Memory B cell (primary cell): ENCODE measurements at regions not wholly inside any gene's neighbourhood (a gene's known extent, or its start where the extent isn't known, plus 50 kb on each side); places are given as distances from the start of the nearest gene placed in this dataset.

ENCODE experiments used
- ATAC-seq: fragments of 150-1000 bp; cut with Tn5 transposase; 2 replicates; pipeline ENCODE4 v1.10.0; 2021; ENCODE audit warnings: low read depth, mild to moderate bottlenecking, moderate library complexity
- DNase-seq, 2 donors: peaks; one replicate each; pipeline ENCODE4 v3.0.0; 2022; ENCODE audit warnings: low spot score in 2 of 2
- H3K27ac Mint-ChIP-seq: one replicate; pipeline ENCODE4 v1.8.0; 2022; ENCODE audit warnings: mild to moderate bottlenecking, moderate library complexity, mixed read lengths
- H3K27me3 Mint-ChIP-seq: one replicate; pipeline ENCODE4 v1.8.0; 2022; ENCODE audit warnings: mixed read lengths
- H3K36me3 Mint-ChIP-seq: one replicate; pipeline ENCODE4 v1.8.0; 2022; ENCODE audit warnings: mild to moderate bottlenecking, mixed read lengths
- H3K4me1 Mint-ChIP-seq: one replicate; pipeline ENCODE4 v1.8.0; 2022; ENCODE audit warnings: mixed read lengths
- H3K4me3 Mint-ChIP-seq: one replicate; pipeline ENCODE4 v1.8.0; 2022; ENCODE audit warnings: mild to moderate bottlenecking, moderate library complexity, mixed read lengths
- H3K9me3 Mint-ChIP-seq: one replicate; pipeline ENCODE4 v1.8.0; 2022; ENCODE audit warnings: mixed read lengths

DNA sequence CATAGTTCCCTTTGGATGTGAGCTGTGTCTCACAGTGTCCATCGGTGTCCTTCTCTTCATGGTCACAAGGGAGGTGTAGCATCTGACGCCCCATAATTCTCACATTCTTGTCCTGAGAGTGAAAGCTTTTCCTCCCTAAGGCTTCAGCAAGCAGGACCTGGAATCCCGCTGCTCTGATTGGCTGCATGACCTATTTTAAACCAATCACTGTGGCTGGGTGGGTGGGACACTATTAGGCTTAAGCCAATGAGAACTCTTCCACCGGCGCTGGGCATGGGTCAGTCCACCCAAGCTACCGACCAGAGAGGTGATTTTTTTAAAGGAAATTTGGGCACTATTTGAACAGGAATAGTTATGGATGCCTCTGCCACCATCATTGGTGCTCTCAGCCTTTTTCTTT lies 385.9 kb downstream of the MFSD1 start:
- no peak overlapping the region for H3K4me3 Mint-ChIP-seq
- H3K27me3 Mint-ChIP-seq, result no peaks in the 10 kb centered on the region
- no peak for DNase-seq
- ATAC-seq, result no peak
- H3K4me1 Mint-ChIP-seq, result peaks cover 12% of the 10 kb centered on the region
- H3K9me3 Mint-ChIP-seq, result peaks cover 1% of the 10 kb centered on the region
- no peak overlapping the region for H3K27ac Mint-ChIP-seq
- no peaks in the 10 kb centered on the region for H3K36me3 Mint-ChIP-seq

DNA sequence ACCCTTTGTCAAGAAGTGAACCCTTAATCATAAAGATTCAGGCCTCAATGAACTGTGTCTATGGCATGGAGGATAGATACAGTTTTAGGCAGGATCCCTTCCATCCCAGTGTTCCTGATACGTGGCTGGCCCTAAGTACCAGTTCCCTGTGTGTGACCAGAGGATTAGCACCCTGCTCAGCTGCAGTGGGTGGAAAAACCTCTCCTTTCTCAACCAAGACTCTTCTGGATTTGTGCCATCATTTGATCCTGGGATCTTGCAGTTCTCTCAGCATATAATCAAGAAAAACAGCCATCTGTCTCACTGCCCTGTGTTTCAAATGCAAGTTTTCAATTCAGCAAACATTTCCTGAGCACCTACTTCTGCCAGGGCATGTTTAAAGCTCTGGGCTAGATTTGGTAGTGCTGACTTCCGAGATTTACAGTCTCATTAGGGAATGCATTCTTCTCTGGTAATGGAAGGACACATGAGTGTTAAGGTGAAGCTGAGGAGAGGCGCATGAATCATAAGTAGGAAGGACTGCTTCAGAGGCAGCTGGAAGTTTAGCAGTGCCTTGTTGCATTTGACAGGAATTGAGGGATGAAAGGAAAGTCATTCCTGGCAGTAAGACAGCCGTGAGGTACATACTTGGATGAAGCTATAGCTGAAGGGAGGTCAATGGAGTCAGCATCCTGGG lies 388.3 kb downstream of the MFSD1 start:
- ATAC-seq, result no peak
- no peak overlapping the region for H3K27ac Mint-ChIP-seq
- no peaks in the 10 kb centered on the region for H3K9me3 Mint-ChIP-seq
- DNase-seq, result no peak
- no peak overlapping the region for H3K4me3 Mint-ChIP-seq
- no peaks in the 10 kb centered on the region for H3K36me3 Mint-ChIP-seq
- H3K27me3 Mint-ChIP-seq, result no peaks in the 10 kb centered on the region
- H3K4me1 Mint-ChIP-seq, result peaks cover 12% of the 10 kb centered on the region

DNA sequence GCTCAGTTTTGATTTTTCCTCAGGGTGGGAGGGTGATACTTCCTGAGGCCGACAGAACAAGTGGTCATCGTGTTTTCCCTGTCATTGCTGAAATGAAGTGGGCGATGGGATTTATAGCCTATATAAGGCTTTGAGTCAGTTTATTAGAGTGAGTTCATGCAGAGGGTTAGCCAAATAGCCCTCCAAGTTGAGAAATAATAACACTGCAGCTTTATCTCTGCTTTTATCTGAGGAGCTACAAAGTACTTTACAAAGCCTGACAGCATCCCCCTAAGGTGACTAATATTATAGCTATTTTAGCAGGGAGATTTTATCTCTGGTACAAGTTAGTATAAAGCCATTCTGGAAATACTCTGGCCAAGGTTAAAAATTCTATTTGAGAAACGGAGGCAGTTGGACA lies 389.6 kb downstream of the MFSD1 start:
- peaks cover 5% of the 10 kb centered on the region for H3K4me1 Mint-ChIP-seq
- no peak for ATAC-seq
- no peak overlapping the region for H3K27ac Mint-ChIP-seq
- H3K9me3 Mint-ChIP-seq, result no peaks in the 10 kb centered on the region
- no peak for DNase-seq
- no peak overlapping the region for H3K4me3 Mint-ChIP-seq
- H3K36me3 Mint-ChIP-seq, result no peaks in the 10 kb centered on the region
- no peaks in the 10 kb centered on the region for H3K27me3 Mint-ChIP-seq

DNA sequence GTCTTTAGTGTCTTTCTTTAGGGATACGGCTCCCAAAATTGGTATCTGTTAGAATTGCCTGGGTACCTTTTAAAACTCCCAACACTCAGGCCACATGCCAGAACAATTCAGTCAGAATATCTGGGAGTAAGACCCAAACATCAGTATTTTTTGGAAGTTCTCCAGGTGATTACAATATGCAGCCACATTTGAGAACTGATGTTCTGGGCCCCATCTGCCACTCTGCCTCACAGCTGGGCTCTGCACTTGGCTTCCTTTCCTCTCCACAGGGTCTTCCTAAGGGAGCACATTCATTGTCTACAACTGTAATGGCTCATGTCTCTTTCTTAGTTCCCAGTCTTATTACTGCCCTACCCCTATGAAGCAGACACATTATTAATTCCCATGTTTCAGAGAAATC lies 394.5 kb downstream of the MFSD1 start:
- DNase-seq (no peak), ATAC-seq (no peak)
- Mint-ChIP-seq H3K36me3 (peaks cover 2% of the 10 kb centered on the region), H3K27me3 (no peaks in the 10 kb centered on the region), H3K4me3 (no peak overlapping the region), H3K9me3 (peaks cover 3% of the 10 kb centered on the region), H3K4me1 (peaks cover 11% of the 10 kb centered on the region), H3K27ac (no peak overlapping the region)

DNA sequence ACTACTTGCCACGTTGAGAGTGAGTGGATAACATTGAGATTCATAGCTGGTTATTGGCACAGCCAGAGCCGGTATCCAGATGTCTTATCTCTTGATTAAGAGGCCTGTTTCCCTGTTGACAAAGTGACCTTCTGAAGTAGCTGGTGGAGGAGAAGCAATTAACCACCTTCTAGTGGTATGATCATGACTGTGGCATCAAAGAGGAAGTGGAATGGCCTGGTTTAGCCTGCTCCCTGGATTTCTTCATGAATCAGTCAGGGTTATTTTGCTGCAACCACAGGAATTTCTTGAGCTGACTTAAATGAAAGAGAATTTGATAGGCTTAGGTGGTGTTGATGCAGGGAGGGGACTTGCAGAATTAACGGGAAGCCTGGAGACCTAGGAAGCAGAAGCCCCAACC lies 398.3 kb downstream of the MFSD1 start:
- H3K36me3 Mint-ChIP-seq, result peaks cover 2% of the 10 kb centered on the region
- H3K27me3 Mint-ChIP-seq, result no peaks in the 10 kb centered on the region
- ATAC-seq (no peak), DNase-seq (no peak)
- no peak overlapping the region for H3K4me3 Mint-ChIP-seq
- H3K9me3 Mint-ChIP-seq, result peaks cover 3% of the 10 kb centered on the region
- H3K4me1 Mint-ChIP-seq, result peaks cover 14% of the 10 kb centered on the region
- no peak overlapping the region for H3K27ac Mint-ChIP-seq

DNA sequence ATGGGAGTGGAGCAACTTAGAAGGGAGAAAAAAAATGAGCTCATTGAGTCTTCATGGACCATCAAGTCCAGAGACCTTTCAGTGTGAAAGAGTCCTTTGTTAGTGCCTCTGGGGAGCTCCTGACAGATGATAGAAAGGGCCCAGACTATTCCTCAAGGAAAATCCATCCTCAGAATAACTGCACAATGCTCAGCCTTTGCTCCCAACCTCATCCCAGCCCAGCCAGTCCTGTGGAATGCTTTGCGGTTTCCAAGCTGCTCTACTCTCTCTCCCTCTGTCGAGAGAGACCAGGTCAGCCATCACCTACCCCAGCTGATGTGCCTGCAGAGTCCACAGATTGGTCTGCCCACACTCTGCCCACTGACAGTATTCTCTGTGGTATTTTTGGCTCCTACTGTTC lies 406.2 kb downstream of the MFSD1 start:
- H3K36me3 Mint-ChIP-seq, result peaks cover 4% of the 10 kb centered on the region
- ATAC-seq (no peak), DNase-seq (no peak)
- H3K9me3 Mint-ChIP-seq, result peaks cover 6% of the 10 kb centered on the region
- H3K4me3 Mint-ChIP-seq, result no peak overlapping the region
- peaks cover 4% of the 10 kb centered on the region for H3K27me3 Mint-ChIP-seq
- peaks cover 1% of the 10 kb centered on the region for H3K4me1 Mint-ChIP-seq
- H3K27ac Mint-ChIP-seq, result no peak overlapping the region

DNA sequence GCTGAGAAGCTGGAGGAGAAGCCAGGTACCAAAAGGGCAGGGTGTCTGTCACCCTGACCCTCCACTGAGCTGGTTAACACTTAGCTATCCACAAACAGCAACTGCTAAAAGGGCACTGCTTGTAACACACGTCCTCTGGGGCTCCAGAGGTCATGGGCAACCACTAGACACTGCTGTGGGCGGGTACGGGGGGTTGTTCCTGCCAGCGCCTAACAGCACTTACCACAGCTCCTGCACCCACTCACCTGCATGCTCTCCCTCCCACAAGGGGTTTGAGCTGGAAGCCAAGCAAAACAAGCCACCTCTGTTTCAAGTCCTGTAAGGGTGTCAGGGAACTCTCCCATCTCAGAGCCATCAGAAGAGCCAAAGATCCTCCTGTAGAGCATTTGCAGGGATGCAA lies 407.6 kb downstream of the MFSD1 start:
- no peak overlapping the region for H3K27ac Mint-ChIP-seq
- H3K36me3 Mint-ChIP-seq, result peaks cover 4% of the 10 kb centered on the region
- DNase-seq (no peak), ATAC-seq (no peak)
- H3K27me3 Mint-ChIP-seq, result peaks cover 4% of the 10 kb centered on the region
- H3K4me3 Mint-ChIP-seq, result no peak overlapping the region
- H3K4me1 Mint-ChIP-seq, result no peaks in the 10 kb centered on the region
- H3K9me3 Mint-ChIP-seq, result peaks cover 6% of the 10 kb centered on the region

DNA sequence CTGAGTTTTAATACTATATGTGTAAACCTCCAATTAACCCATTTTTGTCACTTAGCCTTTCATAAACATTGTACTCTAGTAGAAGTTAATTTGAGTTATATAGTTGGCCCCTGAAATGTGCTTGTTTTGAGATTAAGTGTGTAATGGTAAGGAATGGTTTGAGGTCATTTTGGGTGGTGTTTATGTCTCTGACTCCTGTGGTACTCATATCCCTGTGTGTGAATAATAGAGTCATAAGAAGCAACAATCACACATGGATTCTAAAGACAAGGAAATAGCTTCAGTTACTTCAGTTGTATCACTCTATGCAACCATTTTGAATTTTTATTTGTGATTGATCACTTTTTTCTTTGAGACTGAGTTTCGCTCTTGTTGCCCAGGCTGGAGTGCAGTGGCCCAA lies 408.5 kb downstream of the MFSD1 start:
- Mint-ChIP-seq H3K36me3 (peaks cover 4% of the 10 kb centered on the region), H3K9me3 (peaks cover 6% of the 10 kb centered on the region), H3K27me3 (peaks cover 4% of the 10 kb centered on the region), H3K27ac (no peak overlapping the region), H3K4me3 (no peak overlapping the region), H3K4me1 (no peaks in the 10 kb centered on the region)
- ATAC-seq (no peak), DNase-seq (no peak)

DNA sequence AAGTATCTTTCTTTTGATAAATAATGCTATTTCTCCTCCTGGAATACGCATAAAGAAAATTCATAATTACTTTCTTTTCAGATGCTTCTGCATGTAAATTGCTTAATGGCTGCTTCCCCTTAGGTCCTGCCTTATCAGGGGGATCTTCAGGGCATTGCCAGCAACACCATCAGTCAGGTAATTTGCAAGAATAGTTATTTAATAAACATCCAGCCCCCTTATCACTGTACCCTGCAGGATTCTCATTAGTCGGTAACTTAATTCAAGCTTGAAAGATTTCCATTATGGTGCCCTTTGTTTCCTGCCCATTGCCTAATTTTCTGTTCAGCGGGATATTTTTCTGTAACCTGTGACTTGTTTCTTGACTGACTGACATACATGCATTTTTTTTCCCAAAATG lies 414.5 kb downstream of the MFSD1 start:
- Mint-ChIP-seq H3K27ac (no peak overlapping the region), H3K36me3 (no peaks in the 10 kb centered on the region), H3K4me1 (no peaks in the 10 kb centered on the region), H3K4me3 (no peak overlapping the region), H3K9me3 (no peaks in the 10 kb centered on the region), H3K27me3 (no peaks in the 10 kb centered on the region)
- ATAC-seq, result no peak
- no peak for DNase-seq

DNA sequence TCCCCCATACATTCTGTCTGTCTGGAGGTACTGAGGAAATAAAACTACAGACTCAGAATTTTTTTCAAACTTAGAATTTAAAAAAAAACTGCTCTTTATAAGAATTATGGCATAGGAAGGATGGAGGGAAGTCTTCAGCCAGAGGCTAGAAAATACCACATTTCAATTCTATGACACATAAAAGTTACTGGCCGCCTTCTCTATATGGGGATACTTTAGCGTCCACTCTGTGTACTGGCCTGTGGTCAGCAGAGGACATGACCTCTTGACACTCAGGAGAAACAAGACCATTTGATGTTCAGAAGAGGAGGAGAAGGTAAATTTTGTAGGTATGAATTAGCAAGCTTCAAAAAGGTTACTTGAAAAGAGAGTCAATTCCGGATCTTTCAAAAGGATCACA lies 417.4 kb downstream of the MFSD1 start:
- Mint-ChIP-seq H3K4me3 (no peak overlapping the region), H3K4me1 (no peaks in the 10 kb centered on the region), H3K27ac (no peak overlapping the region), H3K36me3 (no peaks in the 10 kb centered on the region), H3K9me3 (no peaks in the 10 kb centered on the region), H3K27me3 (no peaks in the 10 kb centered on the region)
- DNase-seq, result no peak
- ATAC-seq, result no peak

DNA sequence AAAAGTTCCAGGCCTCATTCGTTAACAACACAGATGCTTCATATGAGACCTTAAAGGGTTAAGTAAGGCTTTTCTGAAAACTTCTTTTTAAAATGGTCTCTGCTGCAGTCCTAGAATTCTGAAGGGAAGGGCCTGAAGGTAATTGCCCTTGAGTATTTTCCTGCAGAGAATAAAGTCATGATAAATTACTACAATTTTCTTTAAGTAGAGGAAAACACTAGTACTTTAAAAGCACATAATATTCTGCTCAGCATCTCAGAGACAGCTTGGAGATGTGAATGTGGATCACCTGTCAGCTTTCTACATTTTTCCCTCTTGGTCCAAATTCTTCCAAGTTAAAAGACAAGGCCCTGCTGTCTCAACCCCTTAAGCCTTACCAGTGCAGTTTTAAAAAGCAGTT lies 419.5 kb downstream of the MFSD1 start:
- Mint-ChIP-seq H3K4me1 (no peaks in the 10 kb centered on the region), H3K9me3 (no peaks in the 10 kb centered on the region), H3K4me3 (no peak overlapping the region), H3K27ac (no peak overlapping the region), H3K36me3 (no peaks in the 10 kb centered on the region), H3K27me3 (no peaks in the 10 kb centered on the region)
- DNase-seq, result no peak
- ATAC-seq, result no peak

DNA sequence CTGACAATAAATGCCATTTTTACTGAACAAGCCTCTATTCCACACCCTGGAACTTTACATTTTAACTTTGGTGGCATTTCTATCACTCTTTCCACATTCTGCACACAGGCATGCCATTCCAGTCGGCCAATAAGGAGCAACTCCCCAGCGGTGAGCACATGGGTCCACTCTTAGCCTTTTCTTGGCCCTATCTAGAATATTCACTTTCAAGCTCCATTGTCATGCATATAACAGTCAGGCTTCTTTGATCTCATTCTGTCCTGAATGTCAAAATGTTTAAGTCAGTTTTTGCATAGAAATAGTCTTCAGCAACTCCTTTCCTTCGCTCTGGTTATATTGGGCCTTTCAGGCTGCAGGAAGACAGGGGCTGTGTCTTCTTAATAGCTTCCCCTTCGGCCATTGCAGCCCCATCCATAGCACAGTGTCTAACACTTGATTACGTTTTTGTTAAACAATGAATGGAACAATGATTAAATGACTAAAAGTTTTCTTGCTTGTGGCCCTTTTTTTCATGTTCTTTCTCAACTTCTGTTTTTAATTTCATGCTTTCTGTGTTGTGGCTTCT lies 427.3 kb downstream of the MFSD1 start:
- peaks cover 5% of the 10 kb centered on the region for H3K4me1 Mint-ChIP-seq
- DNase-seq (no peak), ATAC-seq (no peak)
- H3K27me3 Mint-ChIP-seq, result no peaks in the 10 kb centered on the region
- H3K4me3 Mint-ChIP-seq, result no peak overlapping the region
- H3K27ac Mint-ChIP-seq, result no peak overlapping the region
- no peaks in the 10 kb centered on the region for H3K36me3 Mint-ChIP-seq
- peaks cover 1% of the 10 kb centered on the region for H3K9me3 Mint-ChIP-seq

DNA sequence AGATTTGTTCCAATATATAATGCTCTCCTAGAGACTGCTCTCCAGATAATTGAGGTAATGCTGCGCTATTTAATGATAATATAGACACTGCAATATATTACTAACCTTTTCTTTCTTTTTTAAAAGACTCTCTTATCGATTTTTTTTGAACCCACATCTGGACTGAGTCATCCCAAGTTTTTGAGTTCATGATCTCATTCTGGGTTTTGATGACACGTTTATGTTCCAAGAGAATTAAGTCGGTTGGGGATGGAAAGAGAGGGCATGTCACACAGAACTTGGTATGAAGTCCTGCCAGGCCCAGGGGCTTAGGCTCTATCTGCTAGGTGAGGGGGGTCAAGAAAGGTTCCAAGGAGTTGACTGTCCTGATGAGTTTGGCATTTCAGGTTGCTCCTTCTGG lies 431.1 kb downstream of the MFSD1 start:
- H3K4me1 Mint-ChIP-seq, result peaks cover 5% of the 10 kb centered on the region
- H3K27me3 Mint-ChIP-seq, result peaks cover 2% of the 10 kb centered on the region
- no peak overlapping the region for H3K4me3 Mint-ChIP-seq
- no peak overlapping the region for H3K27ac Mint-ChIP-seq
- peaks cover 1% of the 10 kb centered on the region for H3K9me3 Mint-ChIP-seq
- DNase-seq, result no peak
- no peaks in the 10 kb centered on the region for H3K36me3 Mint-ChIP-seq
- ATAC-seq, result no peak

DNA sequence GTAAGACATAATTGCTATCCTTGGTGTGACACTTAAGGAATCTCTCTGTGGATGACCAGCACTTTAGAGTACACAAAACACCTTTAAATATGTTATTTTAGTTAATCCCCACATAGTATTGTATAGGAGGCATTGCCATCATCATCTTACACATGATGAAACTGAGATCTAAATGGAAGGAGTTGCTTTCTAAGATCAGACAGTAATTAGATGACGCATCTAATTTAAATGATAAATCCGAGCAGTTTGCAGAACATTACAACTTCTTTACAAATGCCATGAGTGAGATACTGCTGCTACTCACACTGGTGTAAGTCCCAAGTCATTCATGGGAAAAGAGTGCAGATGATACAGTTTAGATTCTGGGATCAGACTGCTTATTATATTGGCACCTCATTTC lies 431.9 kb downstream of the MFSD1 start:
- Mint-ChIP-seq H3K9me3 (peaks cover 1% of the 10 kb centered on the region), H3K27ac (no peak overlapping the region), H3K36me3 (no peaks in the 10 kb centered on the region), H3K27me3 (peaks cover 2% of the 10 kb centered on the region), H3K4me1 (peaks cover 5% of the 10 kb centered on the region), H3K4me3 (no peak overlapping the region)
- DNase-seq (no peak), ATAC-seq (no peak)

DNA sequence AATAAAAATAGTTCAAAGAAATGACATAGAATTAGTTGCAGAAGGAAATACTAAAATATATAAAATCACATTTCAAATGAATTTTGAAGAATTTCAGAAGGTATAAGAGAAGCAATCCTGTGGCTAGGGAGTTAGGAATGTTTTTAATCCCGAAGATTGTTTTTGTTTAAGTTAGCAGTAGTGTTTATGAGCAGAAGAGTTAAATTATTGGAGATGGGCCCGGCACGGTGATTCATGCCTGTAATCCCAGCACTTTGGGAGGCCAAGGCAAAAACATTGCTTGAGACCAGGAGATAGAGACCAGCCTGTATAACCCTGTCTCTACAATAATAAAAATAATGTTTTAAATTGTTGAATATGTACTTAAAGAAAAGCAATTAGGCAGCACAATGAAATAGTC lies 432.5 kb downstream of the MFSD1 start:
- peaks cover 2% of the 10 kb centered on the region for H3K4me1 Mint-ChIP-seq
- ATAC-seq, result no peak
- H3K27me3 Mint-ChIP-seq, result peaks cover 2% of the 10 kb centered on the region
- peaks cover 1% of the 10 kb centered on the region for H3K9me3 Mint-ChIP-seq
- H3K27ac Mint-ChIP-seq, result no peak overlapping the region
- no peak for DNase-seq
- H3K36me3 Mint-ChIP-seq, result no peaks in the 10 kb centered on the region
- no peak overlapping the region for H3K4me3 Mint-ChIP-seq
